ENCODE measurements at regions not wholly inside any gene's neighbourhood (a gene's known extent, or its start where the extent isn't known, plus 50 kb on each side); places are given as distances from the start of the nearest gene placed in this dataset.

GRCh38 chr17:69945698-69946185 lies 129.3 kb upstream of the KCNJ16 start:
- no peak for DNase-seq
- peak overlapping the region; percentile 6 for H3K27ac Mint-ChIP-seq
- no peaks in the 10 kb centered on the region for H3K27me3 Mint-ChIP-seq
- no peaks in the 10 kb centered on the region for H3K9me3 Mint-ChIP-seq
- H3K4me3 Mint-ChIP-seq = no peak overlapping the region
- peaks cover 5 to 8% of the 10 kb centered on the region in 2 donors for H3K4me1 Mint-ChIP-seq
- no peak for ATAC-seq (replicated peaks)
- H3K36me3 Mint-ChIP-seq = no peaks in the 10 kb centered on the region

GRCh38 chr17:69947027-69947759 lies 127.8 kb upstream of the KCNJ16 start:
- H3K36me3 Mint-ChIP-seq = no peaks in the 10 kb centered on the region
- no peaks in the 10 kb centered on the region for H3K27me3 Mint-ChIP-seq
- peaks cover 0 to 3% of the 10 kb centered on the region in 2 donors for H3K9me3 Mint-ChIP-seq
- DNase-seq = no peak
- no peak overlapping the region for H3K27ac Mint-ChIP-seq
- H3K4me1 Mint-ChIP-seq = peaks cover 5 to 8% of the 10 kb centered on the region in 2 donors
- H3K4me3 Mint-ChIP-seq = no peak overlapping the region
- no peak for ATAC-seq (replicated peaks)

GRCh38 chr17:69948406-69948805 lies 126.6 kb upstream of the KCNJ16 start:
- no peak for DNase-seq
- Mint-ChIP-seq H3K36me3 (no peaks in the 10 kb centered on the region), H3K4me3 (no peak overlapping the region), H3K4me1 (peaks cover 5 to 8% of the 10 kb centered on the region in 2 donors), H3K27ac (no peak overlapping the region), H3K27me3 (no peaks in the 10 kb centered on the region), H3K9me3 (peaks cover 0 to 3% of the 10 kb centered on the region in 2 donors)
- no peak for ATAC-seq (replicated peaks)

- Mint-ChIP-seq H3K4me3 (no peak overlapping the region), H3K36me3 (no peaks in the 10 kb centered on the region), H3K4me1 (peaks cover 5 to 8% of the 10 kb centered on the region in 2 donors), H3K27me3 (no peaks in the 10 kb centered on the region), H3K27ac (no peak overlapping the region), H3K9me3 (peaks cover 0 to 3% of the 10 kb centered on the region in 2 donors)
- DNase-seq (no peak), ATAC-seq (replicated peaks) (no peak)
Observed at GRCh38 chr17:69949496-69949895, 125.5 kb upstream of the KCNJ16 start.

GRCh38 chr17:69949973-69950695 lies 124.9 kb upstream of the KCNJ16 start:
- peaks cover 5 to 8% of the 10 kb centered on the region in 2 donors for H3K4me1 Mint-ChIP-seq
- no peak for ATAC-seq (replicated peaks)
- H3K9me3 Mint-ChIP-seq = peaks cover 0 to 3% of the 10 kb centered on the region in 2 donors
- no peaks in the 10 kb centered on the region for H3K27me3 Mint-ChIP-seq
- H3K27ac Mint-ChIP-seq = no peak overlapping the region
- H3K36me3 Mint-ChIP-seq = no peaks in the 10 kb centered on the region
- DNase-seq = no peak
- no peak overlapping the region for H3K4me3 Mint-ChIP-seq

GRCh38 chr17:69950701-69951418 lies 124.2 kb upstream of the KCNJ16 start:
- Mint-ChIP-seq H3K9me3 (peaks cover 0 to 3% of the 10 kb centered on the region in 2 donors), H3K27ac (no peak overlapping the region), H3K4me1 (peaks cover 5 to 8% of the 10 kb centered on the region in 2 donors), H3K36me3 (no peaks in the 10 kb centered on the region), H3K27me3 (no peaks in the 10 kb centered on the region), H3K4me3 (no peak overlapping the region)
- DNase-seq (no peak), ATAC-seq (replicated peaks) (no peak)

- ATAC-seq (replicated peaks) (no peak), DNase-seq (no peak)
- Mint-ChIP-seq H3K9me3 (peaks cover 0 to 3% of the 10 kb centered on the region in 2 donors), H3K4me1 (no peaks in the 10 kb centered on the region), H3K27me3 (no peaks in the 10 kb centered on the region), H3K27ac (no peak overlapping the region), H3K36me3 (no peaks in the 10 kb centered on the region), H3K4me3 (no peak overlapping the region)
Observed at GRCh38 chr17:69954241-69954925, 120.6 kb upstream of the KCNJ16 start.

- no peak for ATAC-seq (replicated peaks)
- Mint-ChIP-seq H3K4me3 (no peak overlapping the region), H3K36me3 (no peaks in the 10 kb centered on the region), H3K9me3 (no peaks in the 10 kb centered on the region), H3K4me1 (no peaks in the 10 kb centered on the region), H3K27me3 (no peaks in the 10 kb centered on the region), H3K27ac (no peak overlapping the region)
- DNase-seq = no peak
Observed at GRCh38 chr17:69958063-69958462, 117.0 kb upstream of the KCNJ16 start.

- Mint-ChIP-seq H3K27ac (no peak overlapping the region), H3K27me3 (no peaks in the 10 kb centered on the region), H3K9me3 (no peaks in the 10 kb centered on the region), H3K4me3 (no peak overlapping the region), H3K4me1 (no peaks in the 10 kb centered on the region), H3K36me3 (no peaks in the 10 kb centered on the region)
- DNase-seq (no peak), ATAC-seq (replicated peaks) (no peak)
Observed at GRCh38 chr17:69959283-69959682, 115.7 kb upstream of the KCNJ16 start.

GRCh38 chr17:69960755-69961154 lies 114.3 kb upstream of the KCNJ16 start:
- DNase-seq (no peak), ATAC-seq (replicated peaks) (no peak)
- Mint-ChIP-seq H3K4me3 (no peak overlapping the region), H3K9me3 (peaks cover 3 to 7% of the 10 kb centered on the region in 2 donors), H3K4me1 (no peaks in the 10 kb centered on the region), H3K27ac (no peak overlapping the region), H3K36me3 (no peaks in the 10 kb centered on the region), H3K27me3 (peaks cover 0 to 4% of the 10 kb centered on the region in 2 donors)

GRCh38 chr17:69961501-69962145 lies 113.4 kb upstream of the KCNJ16 start:
- Mint-ChIP-seq H3K9me3 (peaks cover 3 to 7% of the 10 kb centered on the region in 2 donors), H3K27me3 (peaks cover 0 to 4% of the 10 kb centered on the region in 2 donors), H3K4me3 (no peak overlapping the region), H3K27ac (no peak overlapping the region), H3K36me3 (no peaks in the 10 kb centered on the region), H3K4me1 (no peaks in the 10 kb centered on the region)
- DNase-seq = no peak
- no peak for ATAC-seq (replicated peaks)

- no peaks in the 10 kb centered on the region for H3K4me1 Mint-ChIP-seq
Observed at GRCh38 chr17:69962436-69962995, 112.5 kb upstream of the KCNJ16 start.

GRCh38 chr17:69967910-69968411 lies 107.1 kb upstream of the KCNJ16 start:
- Mint-ChIP-seq H3K36me3 (no peaks in the 10 kb centered on the region), H3K4me3 (no peak overlapping the region), H3K4me1 (no peaks in the 10 kb centered on the region), H3K9me3 (peaks cover 3 to 7% of the 10 kb centered on the region in 2 donors), H3K27me3 (peaks cover 0 to 4% of the 10 kb centered on the region in 2 donors), H3K27ac (no peak overlapping the region)
- DNase-seq = no peak
- no peak for ATAC-seq (replicated peaks)

More at GRCh38 chr17:69962436-69962995, 112.5 kb upstream of the KCNJ16 start:
- Mint-ChIP-seq H3K4me3 (no peak overlapping the region), H3K9me3 (peaks cover 3 to 7% of the 10 kb centered on the region in 2 donors), H3K27me3 (peaks cover 0 to 4% of the 10 kb centered on the region in 2 donors), H3K36me3 (no peaks in the 10 kb centered on the region), H3K27ac (no peak overlapping the region)
- no peak for DNase-seq
- no peak for ATAC-seq (replicated peaks)

Measured in stimulated activated naive B cell treated with anti-CD40 and anti-IgM and Interleukin-4, amounts not matched to agents 10 μg/mL and 1 μg/mL and 100 μg/mL, for 72 hours (primary cell).